ENCODE measurements at regions not wholly inside any gene's neighbourhood (a gene's known extent, or its start where the extent isn't known, plus 50 kb on each side); places are given as distances from the start of the nearest gene placed in this dataset.

GRCh38 chr20:53869466-53870258, 200.7 kb downstream of the BCAS1 start:
- no peaks in the 10 kb centered on the region for H3K36me3 ChIP-seq (ENCODE audit: control insufficient read depth, low read length)
- H4K20me1 ChIP-seq (ENCODE audit: control insufficient read depth, insufficient read depth, low read depth, low read length): no peaks in the 10 kb centered on the region
- H3K79me2 ChIP-seq (ENCODE audit: control insufficient read depth, low read length): peaks cover 15% of the 10 kb centered on the region; the same call in 1 of the 2 replicates
- H3K4me2 ChIP-seq (ENCODE audit: low read length): peak overlapping the region; percentile 53
- peak overlapping the region; percentile 61 for H3K27ac ChIP-seq (ENCODE audit: low read depth, low read length)
- peaks cover 85% of the 10 kb centered on the region for H3K4me1 ChIP-seq (ENCODE audit: control insufficient read depth, low read length)
- peak overlapping the region; percentile 29; the same call in 1 of the 2 replicates for H3K4me3 ChIP-seq (ENCODE audit: low read length)
- H3K9me3 ChIP-seq (ENCODE audit: control insufficient read depth, insufficient read depth, low read length): no peaks in the 10 kb centered on the region
- H3F3A ChIP-seq (ENCODE audit: control insufficient read depth, insufficient read depth): peaks cover 52% of the 10 kb centered on the region
- no peaks in the 10 kb centered on the region for H3K27me3 ChIP-seq (ENCODE audit: control insufficient read depth, low read length)
- no peak for TF ChIP-seq EZH2phosphoT487 (IDR thresholded peaks at IDR 0.05; ENCODE audit: borderline replicate concordance, low read length)
- TF ChIP-seq CTCF (IDR thresholded peaks at IDR 0.05; ENCODE audit: low read depth, low read length, poor library complexity, severe bottlenecking): peak; percentile 81
- H3K9me2 ChIP-seq (replicated peaks; ENCODE audit: control insufficient read depth, low read length): no peaks in the 10 kb centered on the region

- H3K79me2 ChIP-seq (ENCODE audit: control insufficient read depth, low read length): peaks cover 17% of the 10 kb centered on the region; the same call in 1 of the 2 replicates
- H4K20me1 ChIP-seq (ENCODE audit: control insufficient read depth, insufficient read depth, low read depth, low read length): no peaks in the 10 kb centered on the region
- H3F3A ChIP-seq (ENCODE audit: control insufficient read depth, insufficient read depth): peaks cover 47% of the 10 kb centered on the region
- H3K4me3 ChIP-seq (ENCODE audit: low read length): peak overlapping the region; percentile 50
- peak overlapping the region; percentile 65 for H3K4me2 ChIP-seq (ENCODE audit: low read length)
- peaks cover 76% of the 10 kb centered on the region for H3K4me1 ChIP-seq (ENCODE audit: control insufficient read depth, low read length)
- H3K36me3 ChIP-seq (ENCODE audit: control insufficient read depth, low read length): no peaks in the 10 kb centered on the region
- TF ChIP-seq EZH2phosphoT487 (IDR thresholded peaks at IDR 0.05; ENCODE audit: borderline replicate concordance, low read length) (no peak), CTCF (IDR thresholded peaks at IDR 0.05; ENCODE audit: low read depth, low read length, poor library complexity, severe bottlenecking) (no peak)
- peak overlapping the region; percentile 79 for H3K27ac ChIP-seq (ENCODE audit: low read depth, low read length)
- H3K9me3 ChIP-seq (ENCODE audit: control insufficient read depth, insufficient read depth, low read length): no peaks in the 10 kb centered on the region
- H3K27me3 ChIP-seq (ENCODE audit: control insufficient read depth, low read length): no peaks in the 10 kb centered on the region
- H3K9me2 ChIP-seq (replicated peaks; ENCODE audit: control insufficient read depth, low read length): no peaks in the 10 kb centered on the region
These were observed 202.5 kb downstream of the BCAS1 start for GRCh38 chr20:53867741-53868351.

- Histone ChIP-seq H3K27ac (ENCODE audit: low read depth, low read length) (peak overlapping the region; percentile 79), H3K9me2 (replicated peaks; ENCODE audit: control insufficient read depth, low read length) (no peaks in the 10 kb centered on the region), H3K79me2 (ENCODE audit: control insufficient read depth, low read length) (peaks cover 17% of the 10 kb centered on the region; the same call in 1 of the 2 replicates), H3K4me2 (ENCODE audit: low read length) (peak overlapping the region; percentile 65), H3F3A (ENCODE audit: control insufficient read depth, insufficient read depth) (peaks cover 39% of the 10 kb centered on the region), H3K9me3 (ENCODE audit: control insufficient read depth, insufficient read depth, low read length) (no peaks in the 10 kb centered on the region), H3K4me3 (ENCODE audit: low read length) (peak overlapping the region; percentile 50), H3K36me3 (ENCODE audit: control insufficient read depth, low read length) (no peaks in the 10 kb centered on the region), H4K20me1 (ENCODE audit: control insufficient read depth, insufficient read depth, low read depth, low read length) (no peaks in the 10 kb centered on the region), H3K27me3 (ENCODE audit: control insufficient read depth, low read length) (no peaks in the 10 kb centered on the region), H3K4me1 (ENCODE audit: control insufficient read depth, low read length) (peaks cover 70% of the 10 kb centered on the region)
- TF ChIP-seq EZH2phosphoT487 (IDR thresholded peaks at IDR 0.05; ENCODE audit: borderline replicate concordance, low read length): no peak
- no peak for TF ChIP-seq CTCF (IDR thresholded peaks at IDR 0.05; ENCODE audit: low read depth, low read length, poor library complexity, severe bottlenecking)
These were observed 203.3 kb downstream of the BCAS1 start for GRCh38 chr20:53866794-53867740.

All from DOHH2 (cell line).